Mesothelial cell of epicardium (in vitro differentiated cells): ENCODE measurements at regions not wholly inside any gene's neighbourhood (a gene's known extent, or its start where the extent isn't known, plus 50 kb on each side); places are given as distances from the start of the nearest gene placed in this dataset.
A peak's percentile ranks its signal among the peaks of the same experiment; 100 is the strongest.

ENCODE experiments used
- DNase-seq, 2 experiments: peaks; one replicate each; pipeline ENCODE4 v3.0.0; 2021; ENCODE audit warnings: low spot score in 2 of 2; ENCODE audit not compliant: unreplicated experiment in 2 of 2
- H3K27ac Mint-ChIP-seq: 2 replicates; pipeline ENCODE4 v1.8.0; 2021; ENCODE audit warnings: mixed read lengths
- H3K27me3 Mint-ChIP-seq: 2 replicates; pipeline ENCODE4 v1.8.0; 2021; ENCODE audit warnings: low read depth, mixed read lengths
- H3K36me3 Mint-ChIP-seq: 2 replicates; pipeline ENCODE4 v1.8.0; 2021; ENCODE audit warnings: mixed read lengths
- H3K4me1 Mint-ChIP-seq: 2 replicates; pipeline ENCODE4 v1.8.0; 2021; ENCODE audit warnings: mixed read lengths
- H3K4me3 Mint-ChIP-seq: 2 replicates; pipeline ENCODE4 v1.8.0; 2021; ENCODE audit warnings: mild to moderate bottlenecking, moderate library complexity, mixed read lengths
- H3K9me3 Mint-ChIP-seq: 2 replicates; pipeline ENCODE4 v1.8.0; 2021; ENCODE audit warnings: mixed read lengths
- CTCF ChIP-seq: fragments of 200-600 bp; sonication (generic); IDR thresholded peaks from one replicate; pipeline ENCODE4 v1.5.0; 2021; ENCODE audit warnings: antibody characterized with exemption; ENCODE audit not compliant: unreplicated experiment

GRCh38 chr10:31678575-31679516, 249.8 kb downstream of the ARHGAP12 start:
- Mint-ChIP-seq H3K4me3 (no peak overlapping the region), H3K27ac (no peak overlapping the region), H3K36me3 (peaks cover 4% of the 10 kb centered on the region), H3K9me3 (peaks cover 37% of the 10 kb centered on the region), H3K4me1 (peaks cover 16% of the 10 kb centered on the region), H3K27me3 (no peaks in the 10 kb centered on the region)
- DNase-seq, result no peak
- no peak for TF ChIP-seq CTCF

GRCh38 chr10:31678139-31678536, 250.5 kb downstream of the ARHGAP12 start:
- no peaks in the 10 kb centered on the region for H3K27me3 Mint-ChIP-seq
- no peaks in the 10 kb centered on the region for H3K36me3 Mint-ChIP-seq
- peaks cover 16% of the 10 kb centered on the region for H3K4me1 Mint-ChIP-seq
- no peak overlapping the region for H3K27ac Mint-ChIP-seq
- no peak for DNase-seq
- peaks cover 31% of the 10 kb centered on the region for H3K9me3 Mint-ChIP-seq
- TF ChIP-seq CTCF, result no peak
- H3K4me3 Mint-ChIP-seq, result no peak overlapping the region

DNA sequence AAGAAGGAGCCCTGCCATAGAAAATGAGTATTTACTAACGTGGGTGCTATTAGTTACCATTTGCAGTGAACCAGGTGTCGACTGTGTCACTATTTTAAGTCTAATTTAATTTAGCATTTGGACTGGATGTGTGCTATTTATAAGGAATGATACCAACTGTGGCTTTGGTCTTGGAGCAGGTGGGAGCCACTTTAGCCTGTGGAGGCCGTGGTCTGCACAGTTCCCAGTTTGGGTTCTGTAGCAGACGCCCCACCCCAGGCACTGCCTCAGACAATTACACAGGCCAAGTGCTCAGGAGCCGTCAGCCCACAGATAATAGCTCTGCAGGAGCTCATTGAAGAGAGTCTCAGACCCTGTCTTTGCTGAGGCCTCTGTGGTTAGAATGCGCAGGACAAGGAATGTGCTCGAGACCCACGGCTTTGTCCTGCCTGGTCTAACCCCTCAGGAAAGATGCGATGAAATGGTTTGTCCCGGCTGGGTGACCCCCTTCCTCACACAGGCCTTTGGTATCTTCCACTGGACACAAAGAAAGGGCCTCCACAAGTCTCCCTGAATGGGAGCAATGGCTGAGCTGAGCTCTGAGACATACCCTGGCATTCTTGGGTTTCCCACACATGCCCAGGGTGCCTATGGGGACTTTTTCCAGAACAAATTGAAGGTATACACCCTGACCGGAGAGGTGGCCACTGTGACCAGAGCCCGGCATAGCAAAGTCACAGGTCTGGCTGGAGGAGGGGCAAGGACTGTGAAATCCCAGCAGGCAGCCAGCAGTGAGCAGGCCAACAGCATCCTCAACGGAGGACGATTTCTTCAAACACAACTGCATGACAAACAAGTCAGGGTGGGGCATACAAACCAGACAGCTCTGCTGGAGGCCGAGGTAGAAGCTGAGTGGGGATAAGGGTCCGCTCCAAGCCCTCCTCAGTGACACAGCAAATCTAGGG, 251.2 kb downstream of the ARHGAP12 start:
- peak overlapping the region; percentile 36 for H3K27ac Mint-ChIP-seq
- no peak overlapping the region for H3K4me3 Mint-ChIP-seq
- H3K9me3 Mint-ChIP-seq, result peaks cover 29% of the 10 kb centered on the region
- peaks cover 16% of the 10 kb centered on the region for H3K4me1 Mint-ChIP-seq
- no peaks in the 10 kb centered on the region for H3K27me3 Mint-ChIP-seq
- no peak for DNase-seq
- no peaks in the 10 kb centered on the region for H3K36me3 Mint-ChIP-seq
- no peak for TF ChIP-seq CTCF

- no peak for DNase-seq
- no peak overlapping the region for H3K4me3 Mint-ChIP-seq
- TF ChIP-seq CTCF, result no peak
- H3K27me3 Mint-ChIP-seq, result no peaks in the 10 kb centered on the region
- peaks cover 16% of the 10 kb centered on the region for H3K4me1 Mint-ChIP-seq
- H3K36me3 Mint-ChIP-seq, result no peaks in the 10 kb centered on the region
- no peak overlapping the region for H3K27ac Mint-ChIP-seq
- H3K9me3 Mint-ChIP-seq, result peaks cover 31% of the 10 kb centered on the region
Observed at GRCh38 chr10:31675726-31676125, 252.9 kb downstream of the ARHGAP12 start.

DNA sequence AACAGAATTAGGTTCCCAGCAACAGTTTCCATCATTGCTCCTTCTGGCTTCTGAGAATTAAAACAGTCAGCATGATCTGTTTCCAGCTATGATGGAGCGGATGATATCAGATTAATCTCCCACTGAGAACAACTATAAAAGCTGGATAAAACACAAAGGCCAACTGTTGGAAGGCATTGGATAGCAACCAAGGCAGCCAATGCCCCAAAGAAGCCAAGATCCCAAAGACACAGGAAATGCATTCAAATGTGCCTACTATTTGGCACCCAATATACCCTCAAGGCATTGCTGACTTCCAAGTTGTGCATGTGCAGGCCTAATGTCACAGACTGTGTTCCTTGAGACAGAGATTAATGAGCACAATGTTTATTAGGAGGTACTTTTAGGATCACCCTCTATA, 259.3 kb downstream of the ARHGAP12 start:
- Mint-ChIP-seq H3K4me1 (peaks cover 7% of the 10 kb centered on the region), H3K36me3 (no peaks in the 10 kb centered on the region), H3K9me3 (peaks cover 22% of the 10 kb centered on the region), H3K27ac (no peak overlapping the region), H3K4me3 (no peak overlapping the region), H3K27me3 (no peaks in the 10 kb centered on the region)
- TF ChIP-seq CTCF, result no peak
- no peak for DNase-seq
